ENCODE measurements at regions not wholly inside any gene's neighbourhood (a gene's known extent, or its start where the extent isn't known, plus 50 kb on each side); places are given as distances from the start of the nearest gene placed in this dataset.

GRCh38 chr4:175378372-175378771, 433.7 kb downstream of the GPM6A start:
- TF ChIP-seq POLR2AphosphoS5 (IDR thresholded peaks at IDR 0.05; ENCODE audit: low read depth, low read length) = no peak
- TF ChIP-seq CTCF (IDR thresholded peaks at IDR 0.05 in 2 of 3, conservative IDR thresholded peaks at IDR 0.05 in 1 of 3; ENCODE audit: borderline replicate concordance in 1 of 3, insufficient read depth in 1 of 3, low read depth in 2 of 3, low read length in 2 of 3) = no peak
- TF ChIP-seq REST (IDR thresholded peaks at IDR 0.05; ENCODE audit: low read depth) = no peak
- TF ChIP-seq EZH2 (IDR thresholded peaks at IDR 0.05) = no peak
- TF ChIP-seq SP1 (IDR thresholded peaks at IDR 0.05; ENCODE audit: low read depth) = no peak
- no peak for TF ChIP-seq RAD21 (IDR thresholded peaks at IDR 0.05; ENCODE audit: low read depth)
- TF ChIP-seq EGR1 (IDR thresholded peaks at IDR 0.05; ENCODE audit: low read depth) = no peak
- no peak for TF ChIP-seq ATF3 (IDR thresholded peaks at IDR 0.05)
- no peak for TF ChIP-seq ZNF274 (IDR thresholded peaks at IDR 0.05; ENCODE audit: low read depth, low read length)
- TF ChIP-seq ELF1 (IDR thresholded peaks at IDR 0.05; ENCODE audit: borderline replicate concordance, low read depth) = no peak
- no peak for TF ChIP-seq CBX3 (IDR thresholded peaks at IDR 0.05; ENCODE audit: low read depth)
- no peak for TF ChIP-seq JUND (IDR thresholded peaks at IDR 0.05)
